Brain microvascular endothelial cell (primary cell): ENCODE measurements at regions not wholly inside any gene's neighbourhood (a gene's known extent, or its start where the extent isn't known, plus 50 kb on each side); places are given as distances from the start of the nearest gene placed in this dataset.
"Not testable (repeated sequence)": the region's sequence is repeated elsewhere in the genome, so short reads cannot be mapped to it uniquely, and the experiment has no call there.

ENCODE experiments used
- DNase-seq: peaks from one replicate; pipeline ENCODE4 v3.0.0-alpha.2; 2020
- H3K27ac ChIP-seq: fragments of 250-450 bp; sonication (Bioruptor Pico); 2 replicates; pipeline ENCODE4 v1.5.1; 2020; ENCODE audit warnings: mild to moderate bottlenecking, moderate library complexity
- H3K27me3 ChIP-seq: fragments of 250-450 bp; sonication (Bioruptor Pico); replicated peaks from 2 replicates; pipeline ENCODE4 v1.5.1; 2020; ENCODE audit warnings: mild to moderate bottlenecking
- H3K36me3 ChIP-seq: fragments of 250-450 bp; sonication (Bioruptor Pico); replicated peaks from 2 replicates; pipeline ENCODE4 v1.5.1; 2020; ENCODE audit warnings: mild to moderate bottlenecking
- H3K4me3 ChIP-seq: 2 replicates; pipeline ENCODE4 v1.5.1; 2011; ENCODE audit warnings: low read depth, mild to moderate bottlenecking, control low read depth, low read length, moderate library complexity
- in situ Hi-C: cut with HindIII; loops from 2 replicates; pipeline ENCODE4 v1.10.0; 2017; ENCODE audit warnings: low sequenced_read_pairs, low pct_ligation_motif_present
- TF ChIP-seq, protein P1 (sequence below): IDR thresholded peaks from 2 replicates; pipeline ENCODE4 v1.5.1; 2011; ENCODE audit warnings: low read depth, mild to moderate bottlenecking, moderate library complexity, low read length, control low read depth, inconsistent platforms; ENCODE audit errors: missing control alignments

DNA sequence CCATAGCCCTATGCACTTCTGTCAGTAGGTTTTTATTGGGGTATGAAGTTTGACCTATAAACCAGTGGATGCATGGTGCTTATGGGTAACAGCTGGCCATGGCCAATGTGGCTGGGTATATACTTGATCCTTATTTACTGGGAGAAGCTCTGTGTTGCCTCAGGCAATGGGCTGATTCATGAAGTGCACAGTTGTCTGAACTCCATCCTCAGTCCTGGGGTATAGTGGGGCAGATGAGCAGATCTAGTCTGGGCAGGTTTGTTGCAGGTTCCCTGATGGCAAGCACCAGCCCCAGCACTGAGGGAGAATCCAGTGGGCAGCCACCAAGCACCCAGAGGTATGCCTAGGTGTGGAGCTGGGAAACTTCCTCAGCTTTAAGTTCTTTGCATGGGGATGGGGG lies 274.4 kb downstream of the TDRD3 start:
- Histone ChIP-seq H3K27me3 (no peaks in the 10 kb centered on the region), H3K27ac (no peak overlapping the region), H3K4me3 (no peak overlapping the region), H3K36me3 (no peaks in the 10 kb centered on the region)
- TF ChIP-seq, protein P1, sequence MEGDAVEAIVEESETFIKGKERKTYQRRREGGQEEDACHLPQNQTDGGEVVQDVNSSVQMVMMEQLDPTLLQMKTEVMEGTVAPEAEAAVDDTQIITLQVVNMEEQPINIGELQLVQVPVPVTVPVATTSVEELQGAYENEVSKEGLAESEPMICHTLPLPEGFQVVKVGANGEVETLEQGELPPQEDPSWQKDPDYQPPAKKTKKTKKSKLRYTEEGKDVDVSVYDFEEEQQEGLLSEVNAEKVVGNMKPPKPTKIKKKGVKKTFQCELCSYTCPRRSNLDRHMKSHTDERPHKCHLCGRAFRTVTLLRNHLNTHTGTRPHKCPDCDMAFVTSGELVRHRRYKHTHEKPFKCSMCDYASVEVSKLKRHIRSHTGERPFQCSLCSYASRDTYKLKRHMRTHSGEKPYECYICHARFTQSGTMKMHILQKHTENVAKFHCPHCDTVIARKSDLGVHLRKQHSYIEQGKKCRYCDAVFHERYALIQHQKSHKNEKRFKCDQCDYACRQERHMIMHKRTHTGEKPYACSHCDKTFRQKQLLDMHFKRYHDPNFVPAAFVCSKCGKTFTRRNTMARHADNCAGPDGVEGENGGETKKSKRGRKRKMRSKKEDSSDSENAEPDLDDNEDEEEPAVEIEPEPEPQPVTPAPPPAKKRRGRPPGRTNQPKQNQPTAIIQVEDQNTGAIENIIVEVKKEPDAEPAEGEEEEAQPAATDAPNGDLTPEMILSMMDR, result no peak
- in situ Hi-C loops, result no loop called here
- no peak for DNase-seq

DNA sequence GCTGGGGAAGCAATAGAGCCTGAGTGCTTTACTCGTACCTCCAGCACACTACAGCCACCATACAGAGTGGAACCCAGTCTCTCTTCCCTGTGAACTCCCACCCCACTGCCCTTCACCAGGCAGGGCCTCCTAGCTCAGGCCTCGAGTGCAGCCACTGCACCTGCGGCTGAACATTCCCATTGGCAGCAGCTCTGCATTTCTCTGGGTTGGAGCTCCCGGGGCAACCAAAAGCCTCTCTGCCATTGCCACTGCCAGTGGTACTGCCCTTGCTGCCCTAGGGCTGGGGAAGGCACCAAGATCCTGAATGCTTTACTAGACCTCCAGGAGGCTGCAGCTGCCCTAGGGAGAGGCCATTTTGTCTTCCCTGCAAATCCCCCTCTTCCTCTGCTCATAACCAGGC lies 266.8 kb downstream of the TDRD3 start:
- DNase-seq, result no peak
- Histone ChIP-seq H3K27me3 (no peaks in the 10 kb centered on the region), H3K36me3 (no peaks in the 10 kb centered on the region), H3K27ac (no peak overlapping the region), H3K4me3 (no peak overlapping the region)
- in situ Hi-C loops, result no loop called here
- TF ChIP-seq, protein P1, result no peak

DNA sequence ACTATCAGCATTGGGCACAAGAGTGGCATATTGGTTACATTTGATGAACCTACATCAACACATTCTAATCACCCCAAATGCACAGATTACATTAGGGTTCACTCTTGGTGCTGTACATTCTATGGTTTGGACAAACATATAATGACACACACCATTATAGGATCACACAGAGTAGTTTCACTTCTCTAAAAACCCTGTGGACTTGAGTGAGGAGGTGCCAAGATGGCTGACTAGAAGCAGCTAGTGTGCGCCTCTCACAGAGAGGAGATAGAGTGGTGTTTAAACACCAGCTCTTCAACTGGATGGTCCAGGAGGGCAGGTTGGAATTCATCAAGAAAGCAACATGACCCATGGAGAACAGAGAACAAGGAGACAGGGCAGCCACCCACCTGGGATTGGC lies 265.6 kb downstream of the TDRD3 start:
- TF ChIP-seq, protein P1, result no peak
- no peaks in the 10 kb centered on the region for H3K27me3 ChIP-seq
- no peak for DNase-seq
- no peak overlapping the region for H3K27ac ChIP-seq
- H3K36me3 ChIP-seq, result no peaks in the 10 kb centered on the region
- in situ Hi-C loops, result no loop called here
- H3K4me3 ChIP-seq, result no peak overlapping the region

DNA sequence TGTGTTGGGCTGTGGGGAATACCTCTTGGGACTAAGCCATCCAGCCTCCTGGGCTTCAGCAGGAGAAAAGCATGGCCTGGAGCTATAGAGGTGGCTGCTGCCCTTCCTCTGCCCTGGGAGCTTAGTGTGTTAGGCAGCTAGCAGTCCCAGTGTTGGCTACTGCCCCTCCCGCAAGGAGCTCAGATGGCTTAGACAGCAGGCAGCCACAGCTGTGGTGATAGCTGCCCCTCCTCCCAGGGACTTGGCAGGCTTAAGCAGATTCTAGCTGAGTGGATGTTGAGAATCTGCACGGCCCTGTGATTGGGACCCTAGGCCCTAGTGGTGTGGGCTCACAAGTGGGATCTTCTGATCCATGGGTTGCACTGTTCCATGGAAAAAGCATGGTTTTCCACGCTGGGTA lies 264.5 kb downstream of the TDRD3 start:
- no peaks in the 10 kb centered on the region for H3K36me3 ChIP-seq
- in situ Hi-C loops, result no loop called here
- DNase-seq, result no peak
- H3K27me3 ChIP-seq, result no peaks in the 10 kb centered on the region
- TF ChIP-seq, protein P1, result no peak
- no peak overlapping the region for H3K4me3 ChIP-seq
- H3K27ac ChIP-seq, result no peak overlapping the region

DNA sequence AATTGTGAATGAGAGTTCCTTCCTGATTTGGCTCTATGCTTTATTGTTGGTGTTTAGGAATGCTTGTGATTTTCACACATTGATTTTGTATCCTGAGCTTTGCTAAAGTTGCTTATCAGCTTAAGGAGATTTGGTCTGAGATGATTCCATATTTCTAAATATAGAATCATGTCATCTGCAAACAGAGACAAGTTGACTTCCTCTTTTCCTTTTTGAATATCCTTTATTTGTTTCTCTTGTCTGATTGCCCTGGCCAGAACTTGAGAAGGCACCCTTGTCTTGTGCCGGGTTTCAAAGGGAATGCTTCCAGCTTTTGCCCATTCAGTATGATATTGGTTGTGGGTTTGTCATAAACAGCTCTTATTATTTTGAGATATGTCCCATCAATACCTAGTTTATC lies 260.6 kb downstream of the TDRD3 start:
- H3K27ac ChIP-seq, in situ Hi-C loops, H3K36me3 ChIP-seq, DNase-seq, H3K4me3 ChIP-seq, H3K27me3 ChIP-seq: not testable (repeated sequence)

DNA sequence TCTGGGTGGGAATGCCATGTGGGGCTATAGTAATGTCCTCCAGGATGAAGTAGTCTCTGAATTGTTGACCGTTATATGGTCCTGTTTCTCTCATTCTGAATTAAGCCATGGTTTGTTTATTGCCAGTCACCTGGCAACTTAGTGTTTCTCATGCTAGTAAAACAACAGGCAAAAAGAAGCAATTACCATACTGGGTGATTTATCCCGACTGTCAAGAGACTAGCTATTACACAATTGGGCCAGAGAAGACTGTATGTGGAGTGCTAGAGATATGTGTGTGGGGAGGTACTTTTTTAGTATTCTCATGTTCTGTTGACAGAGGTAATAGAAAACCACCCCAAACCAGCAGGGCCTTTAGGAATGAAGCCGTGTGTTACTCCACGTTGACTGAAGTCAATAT lies 258.2 kb downstream of the TDRD3 start:
- Histone ChIP-seq H3K27ac (no peak overlapping the region), H3K36me3 (no peaks in the 10 kb centered on the region), H3K4me3 (no peak overlapping the region), H3K27me3 (no peaks in the 10 kb centered on the region)
- TF ChIP-seq, protein P1, result no peak
- in situ Hi-C loops, result no loop called here
- no peak for DNase-seq
